ENCODE measurements at regions not wholly inside any gene's neighbourhood (a gene's known extent, or its start where the extent isn't known, plus 50 kb on each side); places are given as distances from the start of the nearest gene placed in this dataset.

DNA sequence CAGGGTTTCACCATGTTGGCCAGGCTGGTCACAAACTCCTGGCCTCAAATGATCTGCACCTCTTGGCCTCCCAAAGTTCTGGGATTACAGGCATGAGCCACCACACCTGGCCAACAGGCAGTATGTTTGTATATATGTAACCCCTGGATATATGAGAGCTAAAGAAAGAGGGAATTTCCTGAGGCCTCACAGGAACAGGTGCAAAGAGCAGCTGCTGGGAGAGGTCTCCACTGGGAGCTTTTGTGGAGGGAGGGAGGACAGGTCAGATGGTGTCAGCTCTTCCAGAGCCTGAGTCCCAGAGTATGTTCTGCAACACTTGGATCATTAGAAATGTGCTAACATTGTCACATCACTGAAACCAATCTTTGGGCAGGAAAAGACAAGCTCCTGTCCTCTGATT, 110.1 kb upstream of the KIF5B start (continued):
- TF ChIP-seq EZH2 (conservative IDR thresholded peaks at IDR 0.05; ENCODE audit: low read depth, low read length) (no peak), ZEB1 (IDR thresholded peaks at IDR 0.05; ENCODE audit: insufficient replicate concordance, low read depth) (peak; percentile 74), ATRX (CRISPR knock-in tag; IDR thresholded peaks at IDR 0.05; ENCODE audit: borderline replicate concordance) (no peak), ZBTB20 (CRISPR knock-in tag; IDR thresholded peaks at IDR 0.05; ENCODE audit: borderline replicate concordance, low read depth) (peak; percentile 70; the same call in 1 of the 2 replicates), ZBTB38 (CRISPR knock-in tag; IDR thresholded peaks at IDR 0.05) (no peak), NAIF1 (CRISPR knock-in tag; IDR thresholded peaks at IDR 0.05; ENCODE audit: borderline replicate concordance) (no peak), ZBTB21 (CRISPR knock-in tag; IDR thresholded peaks at IDR 0.05) (no peak), ZMYM3 (CRISPR knock-in tag; IDR thresholded peaks at IDR 0.05) (peak; percentile 20; the same call in 1 of the 2 replicates), SP5 (CRISPR knock-in tag; IDR thresholded peaks at IDR 0.05; ENCODE audit: borderline replicate concordance, low read depth) (no peak), ZNF124 (CRISPR knock-in tag; IDR thresholded peaks at IDR 0.05) (0 out of 2 replicates have a peak, but pooled peaks have one; percentile 55)
- TF ChIP-seq, protein P1, sequence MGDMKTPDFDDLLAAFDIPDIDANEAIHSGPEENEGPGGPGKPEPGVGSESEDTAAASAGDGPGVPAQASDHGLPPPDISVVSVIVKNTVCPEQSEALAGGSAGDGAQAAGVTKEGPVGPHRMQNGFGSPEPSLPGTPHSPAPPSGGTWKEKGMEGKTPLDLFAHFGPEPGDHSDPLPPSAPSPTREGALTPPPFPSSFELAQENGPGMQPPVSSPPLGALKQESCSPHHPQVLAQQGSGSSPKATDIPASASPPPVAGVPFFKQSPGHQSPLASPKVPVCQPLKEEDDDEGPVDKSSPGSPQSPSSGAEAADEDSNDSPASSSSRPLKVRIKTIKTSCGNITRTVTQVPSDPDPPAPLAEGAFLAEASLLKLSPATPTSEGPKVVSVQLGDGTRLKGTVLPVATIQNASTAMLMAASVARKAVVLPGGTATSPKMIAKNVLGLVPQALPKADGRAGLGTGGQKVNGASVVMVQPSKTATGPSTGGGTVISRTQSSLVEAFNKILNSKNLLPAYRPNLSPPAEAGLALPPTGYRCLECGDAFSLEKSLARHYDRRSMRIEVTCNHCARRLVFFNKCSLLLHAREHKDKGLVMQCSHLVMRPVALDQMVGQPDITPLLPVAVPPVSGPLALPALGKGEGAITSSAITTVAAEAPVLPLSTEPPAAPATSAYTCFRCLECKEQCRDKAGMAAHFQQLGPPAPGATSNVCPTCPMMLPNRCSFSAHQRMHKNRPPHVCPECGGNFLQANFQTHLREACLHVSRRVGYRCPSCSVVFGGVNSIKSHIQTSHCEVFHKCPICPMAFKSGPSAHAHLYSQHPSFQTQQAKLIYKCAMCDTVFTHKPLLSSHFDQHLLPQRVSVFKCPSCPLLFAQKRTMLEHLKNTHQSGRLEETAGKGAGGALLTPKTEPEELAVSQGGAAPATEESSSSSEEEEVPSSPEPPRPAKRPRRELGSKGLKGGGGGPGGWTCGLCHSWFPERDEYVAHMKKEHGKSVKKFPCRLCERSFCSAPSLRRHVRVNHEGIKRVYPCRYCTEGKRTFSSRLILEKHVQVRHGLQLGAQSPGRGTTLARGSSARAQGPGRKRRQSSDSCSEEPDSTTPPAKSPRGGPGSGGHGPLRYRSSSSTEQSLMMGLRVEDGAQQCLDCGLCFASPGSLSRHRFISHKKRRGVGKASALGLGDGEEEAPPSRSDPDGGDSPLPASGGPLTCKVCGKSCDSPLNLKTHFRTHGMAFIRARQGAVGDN (CRISPR knock-in tag; IDR thresholded peaks at IDR 0.05): peak; percentile 46; the same call in 1 of the 2 replicates
- TF ChIP-seq, protein P2, sequence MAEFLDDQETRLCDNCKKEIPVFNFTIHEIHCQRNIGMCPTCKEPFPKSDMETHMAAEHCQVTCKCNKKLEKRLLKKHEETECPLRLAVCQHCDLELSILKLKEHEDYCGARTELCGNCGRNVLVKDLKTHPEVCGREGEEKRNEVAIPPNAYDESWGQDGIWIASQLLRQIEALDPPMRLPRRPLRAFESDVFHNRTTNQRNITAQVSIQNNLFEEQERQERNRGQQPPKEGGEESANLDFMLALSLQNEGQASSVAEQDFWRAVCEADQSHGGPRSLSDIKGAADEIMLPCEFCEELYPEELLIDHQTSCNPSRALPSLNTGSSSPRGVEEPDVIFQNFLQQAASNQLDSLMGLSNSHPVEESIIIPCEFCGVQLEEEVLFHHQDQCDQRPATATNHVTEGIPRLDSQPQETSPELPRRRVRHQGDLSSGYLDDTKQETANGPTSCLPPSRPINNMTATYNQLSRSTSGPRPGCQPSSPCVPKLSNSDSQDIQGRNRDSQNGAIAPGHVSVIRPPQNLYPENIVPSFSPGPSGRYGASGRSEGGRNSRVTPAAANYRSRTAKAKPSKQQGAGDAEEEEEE (CRISPR knock-in tag; IDR thresholded peaks at IDR 0.05; ENCODE audit: borderline replicate concordance): no peak
- TF ChIP-seq, protein P3, sequence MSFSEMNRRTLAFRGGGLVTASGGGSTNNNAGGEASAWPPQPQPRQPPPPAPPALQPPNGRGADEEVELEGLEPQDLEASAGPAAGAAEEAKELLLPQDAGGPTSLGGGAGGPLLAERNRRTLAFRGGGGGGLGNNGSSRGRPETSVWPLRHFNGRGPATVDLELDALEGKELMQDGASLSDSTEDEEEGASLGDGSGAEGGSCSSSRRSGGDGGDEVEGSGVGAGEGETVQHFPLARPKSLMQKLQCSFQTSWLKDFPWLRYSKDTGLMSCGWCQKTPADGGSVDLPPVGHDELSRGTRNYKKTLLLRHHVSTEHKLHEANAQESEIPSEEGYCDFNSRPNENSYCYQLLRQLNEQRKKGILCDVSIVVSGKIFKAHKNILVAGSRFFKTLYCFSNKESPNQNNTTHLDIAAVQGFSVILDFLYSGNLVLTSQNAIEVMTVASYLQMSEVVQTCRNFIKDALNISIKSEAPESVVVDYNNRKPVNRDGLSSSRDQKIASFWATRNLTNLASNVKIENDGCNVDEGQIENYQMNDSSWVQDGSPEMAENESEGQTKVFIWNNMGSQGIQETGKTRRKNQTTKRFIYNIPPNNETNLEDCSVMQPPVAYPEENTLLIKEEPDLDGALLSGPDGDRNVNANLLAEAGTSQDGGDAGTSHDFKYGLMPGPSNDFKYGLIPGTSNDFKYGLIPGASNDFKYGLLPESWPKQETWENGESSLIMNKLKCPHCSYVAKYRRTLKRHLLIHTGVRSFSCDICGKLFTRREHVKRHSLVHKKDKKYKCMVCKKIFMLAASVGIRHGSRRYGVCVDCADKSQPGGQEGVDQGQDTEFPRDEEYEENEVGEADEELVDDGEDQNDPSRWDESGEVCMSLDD (CRISPR knock-in tag; IDR thresholded peaks at IDR 0.05; ENCODE audit: borderline replicate concordance): no peak
- TF ChIP-seq, protein P4, sequence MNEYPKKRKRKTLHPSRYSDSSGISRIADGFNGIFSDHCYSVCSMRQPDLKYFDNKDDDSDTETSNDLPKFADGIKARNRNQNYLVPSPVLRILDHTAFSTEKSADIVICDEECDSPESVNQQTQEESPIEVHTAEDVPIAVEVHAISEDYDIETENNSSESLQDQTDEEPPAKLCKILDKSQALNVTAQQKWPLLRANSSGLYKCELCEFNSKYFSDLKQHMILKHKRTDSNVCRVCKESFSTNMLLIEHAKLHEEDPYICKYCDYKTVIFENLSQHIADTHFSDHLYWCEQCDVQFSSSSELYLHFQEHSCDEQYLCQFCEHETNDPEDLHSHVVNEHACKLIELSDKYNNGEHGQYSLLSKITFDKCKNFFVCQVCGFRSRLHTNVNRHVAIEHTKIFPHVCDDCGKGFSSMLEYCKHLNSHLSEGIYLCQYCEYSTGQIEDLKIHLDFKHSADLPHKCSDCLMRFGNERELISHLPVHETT (CRISPR knock-in tag; conservative IDR thresholded peaks at IDR 0.05): no peak
- TF ChIP-seq, protein P5, sequence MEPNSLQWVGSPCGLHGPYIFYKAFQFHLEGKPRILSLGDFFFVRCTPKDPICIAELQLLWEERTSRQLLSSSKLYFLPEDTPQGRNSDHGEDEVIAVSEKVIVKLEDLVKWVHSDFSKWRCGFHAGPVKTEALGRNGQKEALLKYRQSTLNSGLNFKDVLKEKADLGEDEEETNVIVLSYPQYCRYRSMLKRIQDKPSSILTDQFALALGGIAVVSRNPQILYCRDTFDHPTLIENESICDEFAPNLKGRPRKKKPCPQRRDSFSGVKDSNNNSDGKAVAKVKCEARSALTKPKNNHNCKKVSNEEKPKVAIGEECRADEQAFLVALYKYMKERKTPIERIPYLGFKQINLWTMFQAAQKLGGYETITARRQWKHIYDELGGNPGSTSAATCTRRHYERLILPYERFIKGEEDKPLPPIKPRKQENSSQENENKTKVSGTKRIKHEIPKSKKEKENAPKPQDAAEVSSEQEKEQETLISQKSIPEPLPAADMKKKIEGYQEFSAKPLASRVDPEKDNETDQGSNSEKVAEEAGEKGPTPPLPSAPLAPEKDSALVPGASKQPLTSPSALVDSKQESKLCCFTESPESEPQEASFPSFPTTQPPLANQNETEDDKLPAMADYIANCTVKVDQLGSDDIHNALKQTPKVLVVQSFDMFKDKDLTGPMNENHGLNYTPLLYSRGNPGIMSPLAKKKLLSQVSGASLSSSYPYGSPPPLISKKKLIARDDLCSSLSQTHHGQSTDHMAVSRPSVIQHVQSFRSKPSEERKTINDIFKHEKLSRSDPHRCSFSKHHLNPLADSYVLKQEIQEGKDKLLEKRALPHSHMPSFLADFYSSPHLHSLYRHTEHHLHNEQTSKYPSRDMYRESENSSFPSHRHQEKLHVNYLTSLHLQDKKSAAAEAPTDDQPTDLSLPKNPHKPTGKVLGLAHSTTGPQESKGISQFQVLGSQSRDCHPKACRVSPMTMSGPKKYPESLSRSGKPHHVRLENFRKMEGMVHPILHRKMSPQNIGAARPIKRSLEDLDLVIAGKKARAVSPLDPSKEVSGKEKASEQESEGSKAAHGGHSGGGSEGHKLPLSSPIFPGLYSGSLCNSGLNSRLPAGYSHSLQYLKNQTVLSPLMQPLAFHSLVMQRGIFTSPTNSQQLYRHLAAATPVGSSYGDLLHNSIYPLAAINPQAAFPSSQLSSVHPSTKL (CRISPR knock-in tag; IDR thresholded peaks at IDR 0.05): peak; percentile 34; the same call in 1 of the 2 replicates
